ENCODE measurements at regions not wholly inside any gene's neighbourhood (a gene's known extent, or its start where the extent isn't known, plus 50 kb on each side); places are given as distances from the start of the nearest gene placed in this dataset.

DNA sequence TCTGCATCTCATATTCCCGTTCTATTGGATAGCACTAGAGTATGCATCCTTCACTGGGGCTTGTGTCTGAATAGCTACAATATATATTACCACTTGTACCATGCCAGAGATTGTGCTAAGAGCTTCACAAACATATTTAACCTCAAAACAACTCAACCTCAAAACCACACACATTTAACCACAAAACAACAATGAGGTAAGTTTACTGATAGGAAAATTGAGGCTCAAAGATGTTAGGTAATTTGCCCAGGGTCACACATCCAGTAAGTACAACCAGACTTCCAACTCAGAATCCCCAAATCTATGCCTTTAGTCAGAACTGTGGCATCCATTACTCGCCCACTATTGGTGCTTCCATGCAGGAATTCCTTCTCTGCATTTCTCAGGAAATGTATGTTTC, 220.0 kb downstream of the FAM43A start:
- Mint-ChIP-seq H3K27me3 (ENCODE audit: unreplicated experiment) (peaks cover 2% of the 10 kb centered on the region), H3K4me3 (ENCODE audit: unreplicated experiment) (no peak overlapping the region), H3K4me1 (ENCODE audit: low read depth, unreplicated experiment) (no peaks in the 10 kb centered on the region), H3K36me3 (ENCODE audit: unreplicated experiment) (peaks cover 22% of the 10 kb centered on the region), H3K27ac (ENCODE audit: unreplicated experiment) (no peak overlapping the region), H3K9me3 (ENCODE audit: unreplicated experiment) (peaks cover 4% of the 10 kb centered on the region)
- TF ChIP-seq CTCF (IDR thresholded peaks at IDR 0.05; ENCODE audit: partially characterized antibody, unreplicated experiment): no peak
- no peak for DNase-seq

DNA sequence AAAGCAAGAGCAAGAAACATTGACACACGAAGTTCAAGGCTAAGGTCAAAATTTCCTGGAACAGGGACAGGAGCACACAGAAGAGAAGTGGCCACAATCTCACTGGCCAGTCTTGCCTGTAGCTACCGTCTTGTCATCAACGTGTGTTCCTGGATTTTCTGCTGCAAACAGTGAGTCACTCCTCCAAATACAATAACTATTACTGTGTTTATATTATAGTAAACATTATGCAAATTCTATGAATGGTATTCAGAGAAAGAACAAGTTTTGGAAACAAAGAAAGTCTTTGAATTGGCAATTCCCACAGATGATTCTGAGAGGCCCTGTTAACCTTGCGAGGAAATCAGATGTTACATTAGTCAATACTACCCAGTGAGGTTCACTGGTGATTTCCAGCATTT, 220.5 kb downstream of the FAM43A start:
- Mint-ChIP-seq H3K27ac (ENCODE audit: unreplicated experiment) (no peak overlapping the region), H3K36me3 (ENCODE audit: unreplicated experiment) (peaks cover 18% of the 10 kb centered on the region), H3K4me1 (ENCODE audit: low read depth, unreplicated experiment) (no peaks in the 10 kb centered on the region), H3K9me3 (ENCODE audit: unreplicated experiment) (peaks cover 3% of the 10 kb centered on the region), H3K27me3 (ENCODE audit: unreplicated experiment) (peaks cover 2% of the 10 kb centered on the region), H3K4me3 (ENCODE audit: unreplicated experiment) (no peak overlapping the region)
- TF ChIP-seq CTCF (IDR thresholded peaks at IDR 0.05; ENCODE audit: partially characterized antibody, unreplicated experiment): no peak
- DNase-seq: no peak

DNA sequence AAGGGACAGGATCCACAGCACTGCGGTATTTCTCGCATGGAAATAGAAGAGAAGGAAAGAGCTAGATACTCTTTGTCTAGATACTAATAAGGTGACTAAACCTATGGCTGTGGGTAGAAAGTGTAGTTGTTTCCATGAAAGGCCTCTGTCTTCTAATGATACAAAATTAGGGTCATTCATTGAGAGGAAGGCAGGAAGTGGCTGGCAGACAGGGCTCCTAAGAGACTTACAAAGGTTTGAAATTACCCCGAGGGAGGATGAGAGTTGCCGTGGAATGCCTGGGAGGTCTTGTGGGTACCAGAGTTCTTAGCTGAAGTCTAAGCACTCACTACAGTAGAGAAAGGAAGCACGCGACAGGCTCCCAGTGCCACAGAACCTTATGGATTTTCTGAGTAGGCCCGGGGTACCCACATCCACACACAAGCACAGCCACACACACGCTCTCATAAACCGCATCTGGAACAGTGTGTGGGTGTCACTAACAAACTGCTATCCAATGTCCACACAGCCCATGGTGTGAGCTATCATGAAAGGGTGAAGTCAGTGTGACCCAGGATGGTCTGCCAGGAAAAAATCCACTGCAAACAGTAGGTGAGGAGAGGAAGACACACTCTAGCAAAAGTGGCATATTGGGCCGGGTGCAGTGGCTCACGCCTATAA, 221.4 kb downstream of the FAM43A start:
- no peak overlapping the region for H3K4me3 Mint-ChIP-seq (ENCODE audit: unreplicated experiment)
- H3K27ac Mint-ChIP-seq (ENCODE audit: unreplicated experiment): no peak overlapping the region
- H3K4me1 Mint-ChIP-seq (ENCODE audit: low read depth, unreplicated experiment): no peaks in the 10 kb centered on the region
- no peak for TF ChIP-seq CTCF (IDR thresholded peaks at IDR 0.05; ENCODE audit: partially characterized antibody, unreplicated experiment)
- peaks cover 3% of the 10 kb centered on the region for H3K9me3 Mint-ChIP-seq (ENCODE audit: unreplicated experiment)
- peaks cover 12% of the 10 kb centered on the region for H3K36me3 Mint-ChIP-seq (ENCODE audit: unreplicated experiment)
- DNase-seq: no peak
- peaks cover 2% of the 10 kb centered on the region for H3K27me3 Mint-ChIP-seq (ENCODE audit: unreplicated experiment)

- Mint-ChIP-seq H3K4me1 (ENCODE audit: low read depth, unreplicated experiment) (no peaks in the 10 kb centered on the region), H3K27me3 (ENCODE audit: unreplicated experiment) (peaks cover 2% of the 10 kb centered on the region), H3K9me3 (ENCODE audit: unreplicated experiment) (peaks cover 3% of the 10 kb centered on the region), H3K36me3 (ENCODE audit: unreplicated experiment) (peaks cover 8% of the 10 kb centered on the region), H3K27ac (ENCODE audit: unreplicated experiment) (no peak overlapping the region), H3K4me3 (ENCODE audit: unreplicated experiment) (no peak overlapping the region)
- no peak for DNase-seq
- no peak for TF ChIP-seq CTCF (IDR thresholded peaks at IDR 0.05; ENCODE audit: partially characterized antibody, unreplicated experiment)
Observed at GRCh38 chr3:194907811-194908210, 222.1 kb downstream of the FAM43A start.

DNA sequence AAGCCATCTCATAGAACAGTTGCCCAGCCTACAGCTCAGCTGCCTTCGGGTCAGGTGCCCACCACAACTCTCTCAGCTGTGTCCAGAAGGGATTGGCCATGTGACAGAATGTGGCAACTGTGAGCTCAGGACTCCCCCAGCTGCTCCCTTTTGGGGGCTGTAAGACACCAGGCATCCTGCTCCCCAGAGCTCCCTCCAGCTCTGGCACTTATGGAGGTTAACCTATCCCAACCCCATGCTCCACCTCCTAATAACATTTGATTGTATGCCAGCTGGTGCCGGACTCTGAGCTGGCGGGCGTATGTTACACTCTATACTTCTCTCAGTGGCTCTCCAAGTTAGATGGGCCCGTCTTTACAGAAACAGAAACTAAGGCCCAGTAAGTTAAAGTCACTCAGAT, 222.8 kb downstream of the FAM43A start:
- no peak for DNase-seq
- Mint-ChIP-seq H3K4me1 (ENCODE audit: low read depth, unreplicated experiment) (no peaks in the 10 kb centered on the region), H3K36me3 (ENCODE audit: unreplicated experiment) (peaks cover 7% of the 10 kb centered on the region), H3K4me3 (ENCODE audit: unreplicated experiment) (no peak overlapping the region), H3K27ac (ENCODE audit: unreplicated experiment) (no peak overlapping the region), H3K9me3 (ENCODE audit: unreplicated experiment) (peaks cover 1% of the 10 kb centered on the region), H3K27me3 (ENCODE audit: unreplicated experiment) (peaks cover 2% of the 10 kb centered on the region)
- no peak for TF ChIP-seq CTCF (IDR thresholded peaks at IDR 0.05; ENCODE audit: partially characterized antibody, unreplicated experiment)

Data from glutamatergic neuron (in vitro differentiated cells).